ENCODE measurements at regions not wholly inside any gene's neighbourhood (a gene's known extent, or its start where the extent isn't known, plus 50 kb on each side); places are given as distances from the start of the nearest gene placed in this dataset.

GRCh38 chr16:64215730-64216129 lies 906.1 kb downstream of the CDH11 start:
- DNase-seq: no peak

GRCh38 chr16:64211331-64211730 lies 910.5 kb downstream of the CDH11 start:
- no peak for DNase-seq

- no peak for DNase-seq
These were observed 915.0 kb downstream of the CDH11 start for GRCh38 chr16:64206862-64207261.

GRCh38 chr16:64203126-64203525 lies 918.7 kb downstream of the CDH11 start:
- no peak for DNase-seq

- no peak for DNase-seq
These were observed 919.3 kb downstream of the CDH11 start for GRCh38 chr16:64202571-64202970.

GRCh38 chr16:64196444-64196843 lies 925.4 kb downstream of the CDH11 start:
- DNase-seq: no peak

GRCh38 chr16:64185954-64186353 lies 935.9 kb downstream of the CDH11 start:
- no peak for DNase-seq

- DNase-seq: no peak
These were observed 937.7 kb downstream of the CDH11 start for GRCh38 chr16:64184156-64184555.

GRCh38 chr16:64182985-64183384 lies 938.9 kb downstream of the CDH11 start:
- DNase-seq: no peak

- no peak for DNase-seq
These were observed 940.5 kb downstream of the CDH11 start for GRCh38 chr16:64181271-64181925.

GRCh38 chr16:64180136-64180900 lies 941.5 kb downstream of the CDH11 start:
- DNase-seq: no peak

GRCh38 chr16:64174327-64174726 lies 947.5 kb downstream of the CDH11 start:
- DNase-seq: no peak

- DNase-seq: no peak
These were observed 949.2 kb downstream of the CDH11 start for GRCh38 chr16:64172652-64173051.

- DNase-seq: no peak
These were observed 949.6 kb downstream of the CDH11 start for GRCh38 chr16:64172226-64172625.

GRCh38 chr16:64171632-64172031 lies 950.2 kb downstream of the CDH11 start:
- no peak for DNase-seq

GRCh38 chr16:64168371-64168770 lies 953.5 kb downstream of the CDH11 start:
- DNase-seq: no peak

- DNase-seq: no peak
These were observed 953.9 kb downstream of the CDH11 start for GRCh38 chr16:64167936-64168335.

- DNase-seq: no peak
These were observed 956.5 kb downstream of the CDH11 start for GRCh38 chr16:64165368-64165767.

- DNase-seq: no peak
These were observed 959.1 kb downstream of the CDH11 start for GRCh38 chr16:64162613-64163375.

GRCh38 chr16:64159976-64160375 lies 961.9 kb downstream of the CDH11 start:
- no peak for DNase-seq

GRCh38 chr16:64158941-64159588 lies 962.8 kb downstream of the CDH11 start:
- no peak for DNase-seq

- no peak for DNase-seq
These were observed 968.1 kb downstream of the CDH11 start for GRCh38 chr16:64153718-64154117.
